Mucosa of gallbladder (tissue), 1 donor: ENCODE measurements at regions not wholly inside any gene's neighbourhood (a gene's known extent, or its start where the extent isn't known, plus 50 kb on each side); places are given as distances from the start of the nearest gene placed in this dataset.
"Not testable (repeated sequence)": the region's sequence is repeated elsewhere in the genome, so short reads cannot be mapped to it uniquely, and the experiment has no call there.

Experiments used
- DNase-seq: peaks from one replicate; pipeline ENCODE4 v3.0.0-alpha.2; 2020; ENCODE audit warnings: low spot score
- donor health status: DM: no; HTN: no; CAD: no.

DNA sequence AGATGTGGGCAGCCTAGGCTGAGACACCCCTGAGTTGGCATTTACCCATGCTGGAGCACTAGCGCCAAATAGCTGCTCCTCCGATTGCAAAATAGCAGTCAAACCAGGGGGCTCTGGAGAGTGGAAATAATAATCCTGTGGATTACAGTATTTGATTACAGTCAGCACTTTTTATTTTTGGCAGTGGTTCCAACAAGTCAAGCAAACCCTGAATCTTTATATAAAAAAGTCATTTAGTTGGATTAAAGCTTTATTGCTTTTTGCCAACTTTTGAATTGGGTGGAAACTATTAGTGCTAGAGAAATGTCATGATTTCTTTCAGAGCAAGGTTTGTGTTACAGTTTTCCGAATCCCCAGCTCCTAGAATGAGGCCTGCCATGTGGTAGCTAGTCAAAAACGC, 99.3 kb upstream of the FAM20A start:
- DNase-seq = no peak

DNA sequence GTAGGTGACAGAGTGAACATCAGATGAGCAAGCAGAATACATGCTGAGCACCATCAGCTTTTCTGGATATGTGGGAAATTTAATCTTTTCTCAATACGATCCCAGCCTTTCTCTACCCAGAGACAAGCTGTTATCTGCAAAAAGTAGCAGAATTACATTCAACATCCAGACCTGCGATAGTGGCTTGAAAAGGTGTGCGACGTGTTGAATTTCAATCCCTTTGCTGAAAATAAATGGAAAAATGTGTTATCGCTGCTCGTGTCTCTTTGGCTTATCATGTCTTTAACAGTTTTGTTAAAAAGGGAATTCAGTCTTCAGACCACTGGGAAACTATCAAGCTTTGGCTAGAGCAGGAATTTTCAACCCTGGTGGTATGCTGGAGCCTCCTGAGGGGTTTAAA, 98.8 kb upstream of the FAM20A start:
- DNase-seq = no peak

DNA sequence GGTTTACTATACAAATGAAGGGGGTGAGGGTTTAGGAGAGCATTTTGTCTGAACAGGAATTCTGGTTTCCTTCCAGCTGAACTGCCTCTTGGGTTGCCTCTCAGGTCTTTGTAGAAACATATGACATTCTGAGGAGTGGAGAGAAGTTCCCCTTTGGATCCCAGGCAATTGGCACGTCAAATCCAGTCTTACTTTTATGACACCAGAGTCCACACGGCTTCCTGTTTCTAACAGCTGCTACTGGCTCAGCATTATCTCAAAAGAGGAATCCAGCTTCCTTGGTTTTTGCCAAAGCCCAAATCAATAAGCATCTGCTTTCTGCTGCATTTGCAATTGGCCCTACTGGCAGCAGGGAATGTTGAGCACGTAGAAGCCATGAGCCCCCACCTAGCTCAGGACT, 97.6 kb upstream of the FAM20A start:
- DNase-seq = peak; percentile 22

DNA sequence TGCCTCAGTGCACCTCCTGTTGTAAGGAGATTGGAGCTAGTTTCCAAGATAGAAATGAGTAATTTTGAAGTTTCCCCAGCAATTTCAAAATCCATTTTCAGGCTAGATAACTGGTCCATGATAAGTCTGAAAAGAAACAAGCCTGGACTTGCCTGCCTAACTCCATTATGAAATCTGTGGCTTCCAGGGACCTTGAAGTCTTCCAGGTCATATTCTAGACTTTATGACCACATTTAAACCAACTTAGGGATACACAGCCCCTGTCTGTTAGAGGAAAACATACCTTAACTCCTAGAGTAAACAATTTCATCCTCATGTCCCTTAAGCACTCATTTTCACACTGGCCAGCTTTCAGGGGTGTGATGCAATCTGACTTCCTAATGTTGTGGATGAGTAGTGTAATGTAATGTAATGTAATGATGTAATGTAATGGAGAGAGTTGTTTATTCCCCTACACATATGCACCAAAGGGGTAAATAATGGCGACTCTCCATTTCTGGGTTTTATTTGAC, 96.7 kb upstream of the FAM20A start:
- no peak for DNase-seq

GRCh38 chr17:68695659-68696058, 94.5 kb upstream of the FAM20A start:
- DNase-seq = no peak

GRCh38 chr17:68694791-68695485, 93.8 kb upstream of the FAM20A start:
- no peak for DNase-seq

DNA sequence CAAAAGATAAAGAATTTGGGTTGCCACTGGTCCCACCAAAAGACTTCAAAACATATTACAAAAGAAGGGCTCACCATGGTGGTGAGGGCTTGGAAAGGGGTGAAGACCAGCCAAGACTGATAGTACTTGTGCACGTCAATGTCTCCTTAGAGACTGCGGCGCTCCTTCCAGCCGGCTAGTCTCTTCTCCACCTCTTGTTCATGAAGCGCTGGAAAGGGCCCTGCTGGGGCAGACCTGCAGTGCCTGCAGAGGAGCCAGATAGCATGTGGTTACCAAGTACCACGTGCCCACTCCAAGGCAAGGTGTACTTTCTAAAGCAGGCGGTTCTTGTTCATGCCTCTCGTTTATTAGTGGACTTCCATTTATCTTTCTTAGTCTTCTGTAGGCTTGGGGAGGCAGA, 92.7 kb upstream of the FAM20A start:
- DNase-seq = no peak

- DNase-seq = no peak
These were observed 92.3 kb upstream of the FAM20A start for GRCh38 chr17:68693466-68693865.

- DNase-seq = no peak
These were observed 85.2 kb upstream of the FAM20A start for GRCh38 chr17:68686108-68686988.

- DNase-seq = no peak
These were observed 83.8 kb upstream of the FAM20A start for GRCh38 chr17:68684949-68685357.

GRCh38 chr17:68682903-68683302, 81.7 kb upstream of the FAM20A start:
- DNase-seq = no peak

GRCh38 chr17:68679882-68680281, 78.7 kb upstream of the FAM20A start:
- DNase-seq = no peak

GRCh38 chr17:68676856-68677255, 75.7 kb upstream of the FAM20A start:
- DNase-seq = no peak

DNA sequence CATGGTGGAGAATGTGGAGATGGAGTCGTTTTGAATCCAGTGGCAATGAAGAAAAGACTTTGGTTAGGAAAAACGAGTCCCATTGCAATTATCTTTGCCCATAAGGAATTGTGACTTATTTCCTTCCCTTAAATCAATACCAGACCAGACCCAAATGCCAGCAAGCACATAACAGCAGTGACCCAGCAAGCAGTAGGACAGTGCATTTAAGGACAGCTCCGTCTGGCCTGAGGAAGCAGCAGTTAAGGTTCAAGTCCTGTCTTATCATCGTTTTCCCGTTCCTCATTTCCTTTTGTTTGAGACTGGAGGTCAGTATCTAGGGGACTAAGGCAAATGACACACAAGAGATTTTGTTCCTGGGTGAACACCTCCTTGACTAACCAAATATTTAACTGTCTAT, 74.6 kb upstream of the FAM20A start:
- DNase-seq = no peak

- no peak for DNase-seq
These were observed 73.1 kb upstream of the FAM20A start for GRCh38 chr17:68674029-68674925.

GRCh38 chr17:68670967-68671693, 70.0 kb upstream of the FAM20A start:
- no peak for DNase-seq

GRCh38 chr17:68666438-68666837, 65.3 kb upstream of the FAM20A start:
- not testable (repeated sequence) for DNase-seq

GRCh38 chr17:68665373-68665772, 64.2 kb upstream of the FAM20A start:
- no peak for DNase-seq

DNA sequence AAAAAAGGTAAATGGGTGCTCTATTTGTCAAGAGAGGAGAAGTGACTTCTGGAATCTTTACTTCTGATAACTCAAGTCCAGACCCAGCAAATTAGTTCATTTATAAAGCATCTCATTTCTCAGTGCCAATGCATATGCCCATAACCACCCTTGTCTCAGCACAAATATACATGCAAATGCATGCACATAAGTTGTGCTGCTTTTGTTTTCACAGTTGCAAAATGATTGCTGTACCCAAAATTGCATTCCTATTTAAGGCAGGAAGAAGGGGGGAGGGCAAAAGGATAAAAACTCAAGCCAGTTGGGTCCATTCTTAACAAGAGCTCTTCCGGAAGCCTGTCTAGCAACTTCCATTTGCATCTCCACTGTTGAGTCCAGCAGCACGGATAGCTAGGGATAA, 61.3 kb upstream of the FAM20A start:
- DNase-seq = no peak

DNA sequence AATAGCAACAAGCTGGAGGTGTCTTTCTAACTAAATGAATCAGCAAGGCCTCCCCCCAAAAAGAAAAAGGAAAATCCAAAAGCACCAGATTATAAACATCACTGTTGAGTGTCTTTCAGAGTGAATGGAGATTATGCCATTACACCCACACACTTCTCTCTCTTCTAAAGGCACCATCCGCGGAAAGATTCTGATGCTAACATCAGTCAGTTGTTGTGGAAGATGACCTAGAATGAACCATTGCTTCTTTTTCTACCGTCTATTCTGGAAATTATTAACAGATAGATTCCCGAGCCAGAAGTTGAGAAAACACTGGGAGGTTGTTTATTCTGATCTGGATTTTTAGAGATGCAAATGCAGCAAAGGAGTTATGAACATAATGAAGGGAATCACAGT, 60.9 kb upstream of the FAM20A start:
- no peak for DNase-seq
